GM18951 (cell line): ENCODE measurements at regions not wholly inside any gene's neighbourhood (a gene's known extent, or its start where the extent isn't known, plus 50 kb on each side); places are given as distances from the start of the nearest gene placed in this dataset.

Experiments
- POLR2A ChIP-seq: IDR thresholded peaks from 4 replicates; pipeline ENCODE4 v1.6.1; 2011; ENCODE audit warnings: mild to moderate bottlenecking; ENCODE audit not compliant: insufficient read length, insufficient read depth; ENCODE audit errors: extremely low read depth
- in situ Hi-C: fragments of 300-500 bp; cut with MboI; formaldehyde crosslinking; loops from one replicate; pipeline ENCODE4 v1.12.0; 2022; ENCODE audit warnings: low sequenced_read_pairs, mixed read lengths, inconsistent platforms; ENCODE audit not compliant: unreplicated experiment

DNA sequence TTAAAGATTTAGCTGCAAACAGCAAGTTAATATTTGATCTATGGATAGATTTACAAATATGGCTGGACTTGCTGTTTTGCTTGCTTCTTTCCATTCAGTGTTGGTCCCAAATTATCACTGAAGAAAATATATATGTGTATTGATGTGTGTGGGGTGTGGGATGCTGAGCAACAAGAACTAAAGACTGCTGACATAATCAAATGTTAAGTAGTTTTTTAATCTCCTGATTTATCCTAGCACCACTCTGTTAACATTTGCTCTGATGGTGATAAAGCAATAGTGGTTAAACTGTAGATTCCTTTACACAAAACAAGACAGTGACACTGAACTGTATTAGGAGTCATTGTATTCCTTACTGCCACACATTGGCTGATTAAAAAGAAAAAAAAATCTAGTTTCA lies 1023.5 kb upstream of the B3GALT2 start:
- in situ Hi-C loops, result no loop called here
- TF ChIP-seq POLR2A, result no peak

- TF ChIP-seq POLR2A, result no peak
- in situ Hi-C loops, result no loop called here
Observed at GRCh38 chr1:194208674-194209073, 1022.3 kb upstream of the B3GALT2 start.

- in situ Hi-C loops, result no loop called here
- no peak for TF ChIP-seq POLR2A
Observed at GRCh38 chr1:194196562-194196961, 1010.1 kb upstream of the B3GALT2 start.

- in situ Hi-C loops, result no loop called here
- TF ChIP-seq POLR2A, result no peak
Observed at GRCh38 chr1:194194724-194195123, 1008.3 kb upstream of the B3GALT2 start.

GRCh38 chr1:194184974-194185373 lies 998.6 kb upstream of the B3GALT2 start:
- in situ Hi-C loops, result no loop called here
- no peak for TF ChIP-seq POLR2A

DNA sequence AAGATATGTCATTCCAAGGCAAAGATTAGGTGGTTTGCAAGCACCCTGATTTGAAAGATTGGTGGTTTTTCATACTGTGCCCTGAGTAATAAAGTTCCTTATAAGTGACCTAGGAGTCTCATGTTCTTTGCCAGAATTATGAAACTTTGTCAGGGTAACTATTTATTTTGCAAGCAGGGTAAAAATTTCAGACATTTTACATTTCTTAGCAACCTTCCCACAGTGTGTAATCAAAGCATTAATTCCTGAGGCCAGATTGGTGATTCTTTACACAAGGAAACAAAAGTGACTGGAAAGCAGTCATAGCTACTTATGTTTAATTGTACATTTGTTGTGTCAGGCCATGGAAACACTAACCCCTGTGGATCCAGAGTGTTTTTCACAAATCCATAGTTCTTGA lies 998.0 kb upstream of the B3GALT2 start:
- in situ Hi-C loops, result no loop called here
- no peak for TF ChIP-seq POLR2A

- in situ Hi-C loops, result no loop called here
- no peak for TF ChIP-seq POLR2A
Observed at GRCh38 chr1:194181845-194182244, 995.4 kb upstream of the B3GALT2 start.

- in situ Hi-C loops, result no loop called here
- TF ChIP-seq POLR2A, result no peak
Observed at GRCh38 chr1:194176212-194176611, 989.8 kb upstream of the B3GALT2 start.

DNA sequence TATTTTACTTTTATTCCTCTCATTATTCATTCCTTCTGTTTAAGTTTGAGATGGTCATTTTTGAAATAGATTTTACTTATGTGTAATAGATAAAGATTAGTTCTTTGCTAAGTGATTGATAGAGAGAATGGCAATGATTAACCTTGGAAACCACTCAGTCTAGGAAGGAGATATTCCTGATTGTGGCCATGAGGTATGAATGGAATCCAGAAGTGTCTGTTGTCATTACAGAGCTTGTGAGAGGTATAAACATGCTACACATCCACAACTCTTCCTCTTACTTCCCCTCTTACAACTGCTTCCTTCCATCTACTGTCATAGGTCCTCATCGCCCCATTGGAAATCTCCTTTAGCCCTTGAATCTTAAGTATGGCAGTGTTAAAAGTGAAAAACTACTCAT lies 988.8 kb upstream of the B3GALT2 start:
- in situ Hi-C loops, result no loop called here
- no peak for TF ChIP-seq POLR2A

DNA sequence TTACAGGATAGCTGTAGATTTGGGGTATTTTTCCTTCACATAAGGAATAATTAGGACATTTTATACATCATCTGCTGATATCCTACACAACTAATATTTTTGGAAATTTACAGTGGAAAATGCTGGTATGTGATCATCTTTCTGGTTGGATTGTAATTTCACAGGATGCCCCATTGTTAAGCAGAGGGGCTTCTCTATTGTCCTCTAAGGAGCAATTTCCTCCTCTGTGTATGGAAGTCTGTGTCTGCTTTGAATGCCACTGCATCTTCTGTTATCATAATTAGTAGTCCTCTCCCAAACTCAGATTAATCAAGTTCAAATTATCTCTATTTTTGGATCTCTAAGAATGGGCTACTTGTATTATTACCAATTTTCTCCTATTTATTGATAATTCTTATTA lies 988.1 kb upstream of the B3GALT2 start:
- in situ Hi-C loops, result no loop called here
- TF ChIP-seq POLR2A, result no peak

DNA sequence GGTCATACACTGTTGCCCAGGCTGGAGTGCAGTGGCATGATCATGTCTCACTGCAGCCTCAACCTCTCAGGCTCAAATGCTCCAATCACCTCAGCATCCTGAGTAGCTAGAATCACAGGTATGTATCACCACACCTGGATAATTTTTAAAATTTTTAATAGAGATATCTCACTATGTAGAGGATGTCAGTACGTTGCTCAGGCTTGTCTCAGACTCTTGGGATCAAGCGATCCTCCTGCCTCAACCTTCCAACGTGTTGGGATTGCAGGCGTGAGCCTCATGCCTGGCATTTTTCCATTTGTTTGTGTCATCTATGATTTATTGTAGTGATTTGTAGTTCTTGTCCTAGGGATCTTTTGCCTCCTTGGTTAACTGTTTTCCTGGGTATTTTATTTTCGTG lies 985.2 kb upstream of the B3GALT2 start:
- no peak for TF ChIP-seq POLR2A
- in situ Hi-C loops, result no loop called here

- in situ Hi-C loops, result no loop called here
- TF ChIP-seq POLR2A, result no peak
Observed at GRCh38 chr1:194167956-194168640, 981.7 kb upstream of the B3GALT2 start.

- TF ChIP-seq POLR2A, result no peak
- in situ Hi-C loops, result no loop called here
Observed at GRCh38 chr1:194164755-194165154, 978.3 kb upstream of the B3GALT2 start.

DNA sequence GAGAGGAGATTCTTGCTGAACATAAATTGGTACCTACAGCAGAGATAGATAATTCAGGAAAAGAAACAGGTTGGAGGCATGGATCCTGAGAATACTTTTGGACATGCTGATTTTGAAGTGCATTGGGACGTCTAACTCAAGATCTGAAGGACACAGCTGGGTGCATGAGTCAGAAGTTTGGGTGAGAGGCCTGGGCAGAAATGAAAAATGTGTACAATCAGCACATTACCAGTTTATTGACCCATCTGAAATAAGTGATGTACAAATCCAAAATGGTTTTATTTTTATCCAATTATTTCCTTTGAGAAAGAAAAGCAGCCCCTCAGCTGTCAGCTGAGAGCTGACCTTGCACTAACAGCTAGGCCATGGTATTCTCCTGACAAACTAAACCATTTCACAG lies 975.2 kb upstream of the B3GALT2 start:
- in situ Hi-C loops, result no loop called here
- TF ChIP-seq POLR2A, result no peak

DNA sequence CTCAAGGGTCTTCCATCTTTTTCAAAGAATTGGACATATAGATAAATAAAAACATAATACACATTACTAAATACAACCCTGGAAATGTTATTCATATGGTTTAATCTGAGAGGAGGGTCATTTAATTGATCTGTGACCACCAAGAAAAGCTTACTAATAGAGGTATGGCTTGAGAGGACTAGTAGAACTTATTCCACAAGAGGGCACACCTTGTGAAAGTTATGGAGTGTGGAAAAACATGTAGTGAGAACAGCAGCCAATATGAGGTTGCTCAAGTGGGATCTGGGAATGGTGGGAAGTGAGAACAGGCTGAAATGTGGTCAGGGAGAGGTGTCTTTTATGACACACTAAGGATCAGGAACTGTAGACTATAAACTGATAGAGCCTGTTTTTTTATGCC lies 973.5 kb upstream of the B3GALT2 start:
- no peak for TF ChIP-seq POLR2A
- in situ Hi-C loops, result no loop called here
